Glutamatergic neuron (in vitro differentiated cells): ENCODE measurements at regions not wholly inside any gene's neighbourhood (a gene's known extent, or its start where the extent isn't known, plus 50 kb on each side); places are given as distances from the start of the nearest gene placed in this dataset.

ENCODE experiments used
- DNase-seq: peaks from one replicate; pipeline ENCODE4 v3.0.0; 2022
- H3K27ac Mint-ChIP-seq: one replicate; pipeline ENCODE4 v1.8.0; 2020; ENCODE audit warnings: mild to moderate bottlenecking, mixed read lengths, inconsistent platforms; ENCODE audit not compliant: unreplicated experiment
- H3K27me3 Mint-ChIP-seq: one replicate; pipeline ENCODE4 v1.8.0; 2020; ENCODE audit warnings: mild to moderate bottlenecking, moderate library complexity, mixed read lengths, inconsistent platforms; ENCODE audit not compliant: unreplicated experiment
- H3K36me3 Mint-ChIP-seq: one replicate; pipeline ENCODE4 v1.8.0; 2020; ENCODE audit warnings: mild to moderate bottlenecking, mixed read lengths, inconsistent platforms; ENCODE audit not compliant: unreplicated experiment
- H3K4me1 Mint-ChIP-seq: one replicate; pipeline ENCODE4 v1.8.0; 2020; ENCODE audit warnings: mild to moderate bottlenecking, low read depth, mixed read lengths, inconsistent platforms; ENCODE audit not compliant: unreplicated experiment
- H3K4me3 Mint-ChIP-seq: one replicate; pipeline ENCODE4 v1.8.0; 2020; ENCODE audit warnings: mild to moderate bottlenecking, mixed read lengths, inconsistent platforms; ENCODE audit not compliant: unreplicated experiment
- H3K9me3 Mint-ChIP-seq: one replicate; pipeline ENCODE4 v1.8.0; 2020; ENCODE audit warnings: mild to moderate bottlenecking, moderate library complexity, mixed read lengths, inconsistent platforms; ENCODE audit not compliant: unreplicated experiment
- CTCF ChIP-seq: fragments of 200-600 bp; sonication (generic); IDR thresholded peaks from one replicate; pipeline ENCODE4 v1.5.0; 2021; ENCODE audit not compliant: partially characterized antibody, unreplicated experiment

- Mint-ChIP-seq H3K36me3 (no peaks in the 10 kb centered on the region), H3K9me3 (peaks cover 8% of the 10 kb centered on the region), H3K27ac (no peak overlapping the region), H3K4me1 (no peaks in the 10 kb centered on the region), H3K27me3 (no peaks in the 10 kb centered on the region), H3K4me3 (no peak overlapping the region)
- no peak for DNase-seq
- TF ChIP-seq CTCF, result no peak
Observed at GRCh38 chr10:3417096-3417495, 244.5 kb upstream of the PITRM1 start.

- TF ChIP-seq CTCF, result no peak
- Mint-ChIP-seq H3K9me3 (peaks cover 8% of the 10 kb centered on the region), H3K27ac (no peak overlapping the region), H3K4me1 (no peaks in the 10 kb centered on the region), H3K36me3 (peaks cover 3% of the 10 kb centered on the region), H3K4me3 (no peak overlapping the region), H3K27me3 (no peaks in the 10 kb centered on the region)
- DNase-seq, result no peak
Observed at GRCh38 chr10:3415878-3416605, 243.5 kb upstream of the PITRM1 start.

- Mint-ChIP-seq H3K27ac (no peak overlapping the region), H3K27me3 (no peaks in the 10 kb centered on the region), H3K9me3 (peaks cover 11% of the 10 kb centered on the region), H3K4me3 (no peak overlapping the region), H3K4me1 (no peaks in the 10 kb centered on the region), H3K36me3 (peaks cover 6% of the 10 kb centered on the region)
- no peak for TF ChIP-seq CTCF
- DNase-seq, result no peak
Observed at GRCh38 chr10:3415038-3415736, 242.6 kb upstream of the PITRM1 start.

GRCh38 chr10:3414667-3415023, 242.1 kb upstream of the PITRM1 start:
- peaks cover 6% of the 10 kb centered on the region for H3K36me3 Mint-ChIP-seq
- DNase-seq, result no peak
- H3K27ac Mint-ChIP-seq, result no peak overlapping the region
- TF ChIP-seq CTCF, result no peak
- no peak overlapping the region for H3K4me3 Mint-ChIP-seq
- H3K9me3 Mint-ChIP-seq, result peaks cover 11% of the 10 kb centered on the region
- no peaks in the 10 kb centered on the region for H3K4me1 Mint-ChIP-seq
- no peaks in the 10 kb centered on the region for H3K27me3 Mint-ChIP-seq
